Activated CD4-positive, CD25-positive, alpha-beta regulatory T cell treated with anti-CD3 and anti-CD28 coated beads, Interleukin-2, amount 50 U/mL, for 72 hours (primary cell): ENCODE measurements at regions not wholly inside any gene's neighbourhood (a gene's known extent, or its start where the extent isn't known, plus 50 kb on each side); places are given as distances from the start of the nearest gene placed in this dataset.
"Not testable (repeated sequence)": the region's sequence is repeated elsewhere in the genome, so short reads cannot be mapped to it uniquely, and the experiment has no call there.

ENCODE experiments used
- DNase-seq: peaks from one replicate; pipeline ENCODE4 v3.0.0; 2021

DNA sequence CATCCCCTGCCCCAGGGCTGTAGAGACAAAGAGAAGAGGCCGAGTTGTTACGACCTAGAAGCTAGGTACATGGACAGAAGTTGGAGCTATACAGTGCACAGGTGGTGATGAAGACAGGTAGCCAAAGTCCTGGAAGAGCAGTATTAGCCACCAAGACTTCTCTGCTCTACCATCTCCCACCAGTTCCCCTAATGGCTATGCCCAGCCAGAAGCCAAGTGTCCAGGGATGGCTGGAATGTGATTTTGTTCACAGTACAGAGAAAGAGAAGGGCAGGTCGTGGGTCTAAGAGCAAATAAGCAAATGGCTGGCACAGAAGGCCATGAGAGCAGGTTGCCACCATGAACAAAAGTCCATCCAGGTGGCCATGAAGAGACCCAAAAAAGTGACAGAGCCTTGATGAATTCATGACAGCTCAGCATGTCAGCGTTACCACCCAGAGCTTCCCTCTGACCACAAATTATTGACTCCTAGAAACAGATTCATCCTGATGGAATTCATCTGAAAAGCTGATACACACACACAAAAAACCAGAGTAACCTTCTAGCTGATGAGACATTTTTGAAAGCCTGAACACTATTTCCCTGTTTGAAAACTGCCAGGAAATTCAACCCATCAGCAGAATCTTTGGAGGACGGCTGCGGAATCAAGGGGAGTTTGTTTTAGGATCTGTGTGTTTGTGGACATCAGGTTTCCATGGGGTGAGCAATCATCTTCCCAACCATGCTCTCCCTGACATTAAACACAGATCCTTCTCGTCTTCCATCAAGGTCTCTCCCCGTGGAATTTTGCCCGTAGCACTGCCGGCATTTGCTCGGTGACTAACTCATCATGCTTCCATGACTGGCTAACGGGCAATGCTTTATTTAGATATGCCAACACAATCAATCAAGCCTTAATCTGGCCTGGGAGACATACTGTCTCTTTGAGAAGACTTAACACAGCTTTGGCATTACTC is 906.7 kb upstream of the AUTS2 start:
- no peak for DNase-seq

DNA sequence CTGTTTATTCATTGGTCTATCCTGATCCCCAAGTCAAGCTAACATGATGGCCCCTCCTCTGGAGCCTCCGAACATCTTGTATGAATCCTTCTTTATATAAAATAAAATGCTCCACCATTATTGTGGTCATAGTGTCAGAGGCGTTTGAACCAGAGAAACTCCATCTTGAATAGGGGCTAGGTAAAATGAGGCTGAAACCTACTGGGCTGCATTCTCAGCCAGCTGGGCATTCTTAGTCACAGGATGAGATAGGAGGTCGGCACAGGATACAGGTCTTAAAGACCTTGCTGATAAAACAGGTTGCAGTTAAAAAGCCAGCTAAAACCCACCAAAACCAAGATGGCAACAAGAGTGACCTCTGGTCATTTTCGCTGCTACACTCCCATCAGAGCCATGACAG is 905.8 kb upstream of the AUTS2 start:
- no peak for DNase-seq

DNA sequence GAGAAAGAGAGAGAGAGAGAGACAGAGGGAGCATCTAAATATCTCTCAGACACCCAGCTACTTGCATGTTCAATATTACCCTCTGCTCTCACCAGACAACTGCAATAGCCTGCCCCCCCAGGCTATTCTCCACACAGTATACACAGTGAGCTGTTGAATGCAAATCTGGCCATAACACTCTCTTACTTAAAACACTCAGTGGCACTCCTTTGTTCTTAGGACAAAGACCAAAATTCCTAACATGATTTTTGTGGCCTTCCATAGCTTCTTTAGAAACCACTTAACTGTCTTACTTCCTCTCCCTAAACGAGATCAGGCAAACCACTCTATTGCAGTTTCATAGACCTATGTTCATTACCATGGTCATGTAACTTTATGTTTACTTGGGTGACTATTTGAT is 903.6 kb upstream of the AUTS2 start:
- no peak for DNase-seq

DNA sequence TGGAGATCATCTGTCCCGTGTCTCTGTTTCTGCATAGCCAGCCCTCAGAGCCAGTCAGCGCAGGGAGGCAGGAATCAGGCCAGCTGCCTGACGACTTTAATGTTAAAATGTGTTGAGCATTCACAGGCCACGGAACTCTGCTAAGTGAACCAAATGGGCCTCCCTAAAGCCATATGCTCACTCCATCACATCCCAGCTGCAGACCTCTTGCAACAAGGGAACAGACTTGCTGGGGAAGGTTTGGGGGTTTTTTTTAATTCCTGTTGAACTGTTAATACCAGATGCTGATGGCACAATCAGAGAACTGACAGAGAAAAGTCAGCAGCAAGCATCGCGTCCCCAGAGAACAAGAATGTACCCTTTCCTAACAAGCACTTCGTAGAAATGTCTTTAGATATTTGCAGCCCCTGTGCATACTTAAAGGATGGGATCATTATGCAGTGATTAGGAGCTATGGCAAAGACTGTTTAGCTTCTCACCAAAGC is 900.4 kb upstream of the AUTS2 start:
- no peak for DNase-seq

DNA sequence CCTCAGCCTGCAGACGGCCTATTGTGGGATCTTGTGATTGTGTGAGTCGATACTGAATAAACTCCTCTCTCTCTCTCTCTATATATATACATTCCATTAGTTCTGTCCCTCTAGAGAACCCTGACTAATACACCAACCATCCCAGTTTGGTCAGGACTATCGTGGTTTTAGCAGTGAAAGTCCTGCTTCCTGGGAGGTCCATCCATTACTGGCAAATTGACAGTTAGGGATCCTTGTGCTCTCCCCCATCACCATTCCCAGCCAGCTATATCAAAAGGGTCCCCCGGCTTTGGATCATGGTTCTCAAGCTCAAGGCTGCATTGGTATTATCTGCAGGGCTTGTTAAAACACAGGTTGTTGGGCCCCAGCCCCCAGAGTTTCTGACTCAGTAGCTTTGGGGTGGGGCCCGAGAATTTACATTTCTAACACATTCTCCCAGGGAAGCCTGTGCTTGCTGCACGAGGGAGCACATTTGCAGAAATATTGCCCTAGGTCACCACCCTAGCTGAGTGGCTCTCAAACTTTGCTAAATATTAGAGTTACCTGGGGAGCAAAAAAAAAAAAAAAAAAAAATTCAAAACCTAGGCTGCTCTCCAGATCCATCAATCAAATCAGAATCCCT is 899.1 kb upstream of the AUTS2 start:
- no peak for DNase-seq

DNA sequence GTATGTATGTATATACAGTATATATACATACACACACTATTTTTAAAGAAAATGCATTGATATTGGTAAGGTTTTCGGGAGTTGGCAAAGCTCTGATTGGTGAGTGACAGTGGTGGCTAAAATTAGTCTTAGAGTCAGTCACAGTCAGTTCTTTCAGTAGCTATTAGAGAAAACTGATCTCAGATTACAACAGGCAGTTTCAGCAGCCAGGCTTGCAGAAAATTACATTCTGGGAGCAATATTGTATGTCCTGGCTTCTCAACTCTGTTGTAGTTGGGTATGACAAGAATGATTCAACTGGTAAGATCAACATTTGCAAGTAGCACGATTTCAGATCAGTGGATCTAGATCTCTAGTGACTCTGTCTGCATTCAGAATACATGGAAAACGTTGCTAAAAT is 897.9 kb upstream of the AUTS2 start:
- no peak for DNase-seq

DNA sequence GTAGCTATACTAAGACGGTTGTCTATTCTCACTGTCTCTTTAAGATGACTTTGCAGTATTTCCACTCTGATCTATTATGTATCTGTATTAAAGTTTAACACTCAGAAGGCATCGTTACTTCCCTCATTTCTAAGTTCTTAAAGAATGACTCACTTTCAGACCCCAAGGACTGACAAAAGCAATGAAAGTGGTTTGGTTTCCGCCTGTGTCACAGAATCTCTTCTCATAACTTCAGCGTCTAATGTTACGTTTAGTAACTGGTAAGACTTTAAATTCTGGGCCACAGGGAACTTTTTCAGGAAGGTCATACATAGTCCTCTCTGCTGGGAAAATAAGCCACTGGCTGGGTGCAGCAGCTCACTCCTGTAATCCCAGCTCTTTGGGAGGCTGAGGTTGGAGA is 892.0 kb upstream of the AUTS2 start:
- no peak for DNase-seq

DNA sequence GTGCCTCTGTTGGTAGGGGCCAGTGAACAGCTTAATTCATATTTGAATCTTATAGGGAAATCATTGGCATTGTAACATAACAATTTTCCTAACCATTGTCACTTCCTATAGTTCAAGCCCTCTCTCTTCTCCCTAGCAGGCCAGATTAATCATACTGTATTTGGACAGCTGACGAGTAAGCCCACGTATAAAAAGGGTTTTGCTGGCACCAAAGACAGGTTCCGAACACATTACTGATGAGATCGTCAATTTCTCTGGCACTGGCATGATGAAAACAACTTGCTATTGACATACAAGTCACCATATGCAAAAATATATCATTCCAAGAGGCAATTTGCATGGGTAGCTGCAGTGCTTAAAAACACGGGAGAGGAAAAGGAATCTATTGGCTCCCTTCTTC is 891.1 kb upstream of the AUTS2 start:
- no peak for DNase-seq

DNA sequence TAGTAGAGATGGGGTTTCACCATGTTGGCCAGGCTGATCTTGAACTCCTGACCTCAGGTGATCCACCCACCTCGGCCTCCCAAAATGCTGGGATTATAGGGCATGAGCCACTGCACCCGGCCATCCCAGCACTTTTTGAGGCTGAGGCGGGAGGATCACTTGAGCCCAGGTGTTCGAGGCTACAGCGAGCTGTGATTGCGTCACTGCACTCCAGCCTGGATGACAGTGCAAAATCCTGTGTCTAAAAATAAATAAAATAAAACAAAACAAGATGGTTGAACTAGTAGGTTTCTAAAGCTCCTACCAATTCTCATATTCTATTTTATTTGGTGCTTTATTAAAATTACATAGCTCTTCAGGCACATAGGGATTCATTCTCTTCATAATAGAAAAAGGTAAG is 890.3 kb upstream of the AUTS2 start:
- no peak for DNase-seq

DNA sequence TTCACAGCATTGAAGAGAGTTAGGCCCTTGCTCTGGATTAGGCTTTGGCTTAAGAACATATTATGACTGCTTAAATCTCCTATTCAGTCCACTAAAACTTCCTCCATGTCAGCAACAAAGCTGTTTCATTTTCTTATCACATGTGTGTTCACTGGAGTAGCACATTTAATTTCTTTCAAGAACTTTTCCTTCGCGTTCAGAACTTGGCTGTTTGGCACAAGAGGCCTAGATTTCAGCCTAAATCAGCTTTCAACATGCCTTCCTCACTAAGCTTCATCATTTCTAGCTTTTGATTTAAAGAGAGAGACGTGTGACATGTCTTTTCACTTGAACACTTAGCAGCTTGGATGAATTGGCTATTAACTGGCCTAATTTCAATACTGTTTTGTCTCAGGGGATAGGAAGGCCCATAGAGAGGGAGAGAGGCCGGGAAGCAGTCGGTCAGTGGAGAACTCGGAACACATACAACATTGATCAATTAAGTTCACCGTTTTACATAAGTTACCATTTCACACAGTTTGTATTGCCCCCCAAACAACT is 885.2 kb upstream of the AUTS2 start:
- DNase-seq: no peak

DNA sequence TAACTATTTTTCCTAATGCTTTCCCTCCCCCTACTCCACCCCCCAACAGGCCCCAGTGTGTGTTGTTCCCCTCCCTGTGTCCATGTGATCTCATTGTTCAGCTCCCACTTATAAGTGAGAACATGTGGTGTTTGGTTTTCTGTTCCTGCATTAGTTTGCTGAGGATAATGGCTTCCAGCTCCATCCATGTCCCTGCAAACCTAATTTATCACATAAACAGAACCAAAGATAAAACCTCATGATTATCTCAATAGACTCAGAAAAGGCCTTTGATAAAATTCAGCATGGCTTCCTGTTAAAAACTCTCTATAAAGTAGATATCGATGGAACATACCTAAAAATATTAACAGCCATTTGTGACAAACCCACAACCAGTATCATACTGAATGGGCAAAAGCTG is 884.1 kb upstream of the AUTS2 start:
- not testable (repeated sequence) for DNase-seq

DNA sequence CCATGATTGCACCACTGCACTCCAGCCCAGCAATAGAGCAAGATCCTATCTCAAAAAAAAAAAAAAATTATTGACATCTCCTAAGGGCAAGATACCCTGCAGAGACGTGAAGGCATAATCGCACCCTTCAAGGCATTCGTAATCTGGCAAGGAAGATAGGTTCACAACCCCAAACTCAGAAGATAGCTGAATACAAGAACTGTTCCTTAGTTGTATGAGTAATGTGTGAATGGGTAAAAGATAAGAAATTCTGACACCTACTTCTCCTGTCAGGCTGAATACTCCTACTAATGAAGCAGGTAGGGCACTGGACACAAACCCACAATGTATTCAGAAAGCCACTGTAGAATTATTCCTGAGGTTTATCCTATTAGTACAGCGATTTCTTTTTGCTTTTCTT is 882.4 kb upstream of the AUTS2 start:
- DNase-seq: no peak

DNA sequence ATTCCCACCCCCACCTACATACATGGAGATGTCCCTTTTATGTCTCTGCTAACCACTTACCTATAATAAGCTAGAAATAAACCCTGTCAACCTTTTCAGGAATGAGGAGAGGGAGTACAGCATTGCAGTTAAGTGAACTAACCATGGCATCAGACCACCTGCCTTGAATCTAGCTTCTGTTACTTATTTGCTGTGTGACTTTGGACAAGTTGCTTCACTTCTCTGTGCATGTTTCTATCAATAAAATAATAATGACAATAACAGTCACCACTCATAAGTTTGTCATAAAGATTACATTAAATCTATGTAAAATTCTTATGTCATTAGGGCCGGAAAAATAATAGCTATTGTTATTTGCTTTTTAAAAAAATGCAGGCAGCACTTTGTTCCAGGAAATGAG is 881.1 kb upstream of the AUTS2 start:
- DNase-seq: no peak

DNA sequence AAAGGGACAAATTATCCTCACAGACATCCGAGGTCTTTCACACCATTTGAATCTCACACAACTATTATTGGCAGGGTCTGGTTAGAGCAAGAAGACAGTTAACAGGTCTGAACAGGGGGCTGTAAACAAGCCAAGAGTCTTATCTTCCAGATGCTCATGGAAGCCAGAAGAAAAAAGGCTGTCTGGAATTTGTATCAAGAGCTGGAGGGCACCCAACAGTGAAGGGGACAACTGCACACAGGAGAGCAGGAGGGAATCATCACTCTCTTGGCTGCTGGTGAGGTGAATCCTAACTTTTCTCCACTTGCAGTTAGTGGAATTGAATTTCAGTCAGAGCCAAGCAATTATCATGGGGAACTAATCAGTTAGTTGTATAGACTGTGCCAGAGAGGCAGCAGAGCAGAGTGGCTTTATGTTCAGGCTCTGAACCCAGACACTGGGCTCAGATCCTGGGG is 880.2 kb upstream of the AUTS2 start:
- DNase-seq: no peak

DNA sequence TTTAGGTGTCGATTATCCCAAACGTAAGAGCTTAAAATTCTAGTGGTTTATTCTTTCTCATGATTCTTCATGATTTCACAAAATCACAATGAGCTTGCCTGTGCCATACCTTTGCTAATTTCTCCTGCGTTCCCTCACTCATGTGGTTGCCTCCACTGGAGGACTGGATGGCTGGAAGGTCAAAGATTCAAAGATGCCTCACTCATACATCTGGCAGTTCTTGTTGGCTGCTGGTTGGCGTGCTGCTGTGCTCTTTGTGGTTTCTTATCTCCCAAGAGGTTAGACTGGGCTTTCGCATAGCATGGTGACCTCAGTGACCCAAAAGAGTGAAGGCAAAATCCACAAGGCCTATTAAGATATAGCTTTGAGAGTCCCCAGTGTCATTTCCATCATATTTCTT is 877.6 kb upstream of the AUTS2 start:
- DNase-seq: no peak

DNA sequence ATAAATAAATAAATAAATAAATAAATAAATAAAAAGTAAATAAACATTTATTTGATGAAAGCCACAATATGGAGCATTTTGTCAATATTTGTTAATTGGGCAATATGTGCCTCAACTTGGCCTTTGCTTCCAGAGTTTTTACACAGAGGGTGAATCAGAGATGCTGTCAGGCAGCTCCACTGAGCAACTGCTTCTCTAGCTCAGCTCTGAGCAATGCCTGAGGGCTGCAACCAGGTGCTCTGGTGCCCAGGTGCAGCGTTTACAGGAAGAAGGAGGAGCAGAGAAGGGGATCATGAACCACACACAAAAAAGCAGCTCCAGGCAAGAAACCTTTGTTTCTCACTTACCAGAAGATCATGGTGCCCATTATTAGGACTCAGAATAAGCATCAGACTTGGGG is 876.2 kb upstream of the AUTS2 start:
- DNase-seq: no peak

DNA sequence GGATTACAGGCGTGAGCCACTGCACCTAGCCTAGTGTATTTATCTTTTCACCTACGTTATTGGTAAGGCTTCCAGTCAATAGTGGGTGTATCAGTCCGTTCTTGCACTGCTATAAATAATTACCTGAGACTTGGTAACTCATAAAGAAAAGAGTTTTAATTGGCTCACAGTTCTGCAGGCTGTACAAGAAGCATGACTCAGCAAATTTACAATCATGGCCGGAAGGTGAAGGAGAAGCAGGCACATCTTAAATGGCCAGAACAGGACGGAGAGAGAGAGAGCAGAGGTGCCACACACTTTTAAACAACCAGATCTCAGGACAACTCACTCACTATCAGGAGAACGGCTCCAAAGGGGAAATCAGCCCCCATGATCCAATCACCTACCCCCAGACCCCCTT is 873.3 kb upstream of the AUTS2 start:
- DNase-seq: no peak

DNA sequence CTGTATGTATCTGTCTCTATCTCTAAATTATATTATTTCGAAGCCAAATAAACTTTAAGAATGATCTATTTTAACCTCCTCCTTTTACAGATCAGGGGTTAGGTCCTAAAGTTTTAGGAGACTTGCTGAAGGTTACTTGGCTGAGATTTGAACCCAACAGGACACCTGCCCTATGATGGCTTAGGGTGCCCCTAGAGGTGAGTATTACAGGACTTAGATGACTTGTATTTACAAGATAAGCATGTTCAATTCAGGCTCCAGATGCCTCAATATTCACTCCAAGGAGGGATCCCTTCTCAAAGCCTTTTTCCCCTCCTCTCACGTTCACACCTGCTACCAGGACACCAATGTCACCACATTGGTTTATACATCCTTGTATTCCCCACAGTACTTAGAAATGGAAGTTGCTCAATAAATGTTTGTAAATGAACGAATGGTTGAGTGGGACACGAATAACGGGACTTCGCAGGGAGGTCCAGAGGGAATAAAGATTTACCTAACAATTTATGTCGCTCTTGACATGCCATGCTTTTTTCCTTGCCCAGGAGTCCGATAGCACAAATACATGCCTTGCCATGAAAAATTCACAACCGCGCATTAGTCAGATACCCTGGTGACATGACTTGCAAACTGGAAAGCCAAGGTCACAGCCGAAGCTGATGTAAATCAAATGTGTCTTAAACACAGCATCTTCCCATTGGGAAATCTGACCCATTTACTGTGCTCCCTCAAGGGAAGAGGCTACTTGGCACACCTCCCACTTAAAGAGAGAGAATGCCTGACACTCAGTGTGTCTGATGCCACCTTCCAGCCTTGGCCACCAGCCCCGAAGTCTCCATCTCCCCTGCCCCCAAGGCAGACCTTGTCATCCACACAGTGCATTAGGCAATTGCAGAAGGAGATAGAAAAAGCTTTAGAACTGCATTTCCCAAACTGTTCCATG is 872.2 kb upstream of the AUTS2 start:
- no peak for DNase-seq

DNA sequence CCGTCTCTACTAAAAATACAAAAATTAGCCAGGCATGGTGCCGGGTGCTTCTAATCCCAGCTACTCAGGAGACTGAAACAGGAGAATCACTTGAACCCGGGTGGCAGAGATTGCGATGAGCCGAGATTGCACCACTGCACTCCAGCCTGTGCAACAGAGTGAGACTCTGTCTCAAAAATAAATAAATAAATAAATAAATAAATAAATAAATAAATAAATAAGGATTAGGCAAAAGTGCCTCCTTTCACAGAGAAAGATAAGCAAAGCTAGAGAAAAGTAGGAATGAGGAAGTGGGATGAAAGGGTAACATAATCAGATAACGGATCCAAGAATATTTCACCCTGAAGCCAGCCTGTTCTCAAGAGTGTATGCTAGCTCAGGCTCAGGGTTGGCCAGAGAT is 869.6 kb upstream of the AUTS2 start:
- DNase-seq: not testable (repeated sequence)

DNA sequence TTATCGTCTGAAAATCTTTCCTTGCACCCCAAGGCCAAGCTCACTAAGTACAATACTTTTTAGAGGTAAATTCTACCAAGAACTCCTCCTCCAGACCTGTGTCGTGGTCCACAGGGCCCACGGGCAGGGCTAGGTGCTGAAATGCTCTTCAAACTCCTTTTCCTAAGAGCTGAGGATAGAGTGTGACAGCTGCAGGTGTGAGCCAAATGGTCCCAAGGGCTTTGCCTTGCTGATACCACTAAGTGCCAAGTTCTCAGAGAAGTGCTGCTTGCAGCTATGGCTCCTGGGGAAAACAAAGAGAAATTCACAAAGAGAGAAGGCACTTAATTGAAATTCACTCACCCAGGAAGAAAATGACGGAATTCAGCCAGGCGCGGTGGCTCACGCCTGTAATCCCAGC is 868.9 kb upstream of the AUTS2 start:
- no peak for DNase-seq

DNA sequence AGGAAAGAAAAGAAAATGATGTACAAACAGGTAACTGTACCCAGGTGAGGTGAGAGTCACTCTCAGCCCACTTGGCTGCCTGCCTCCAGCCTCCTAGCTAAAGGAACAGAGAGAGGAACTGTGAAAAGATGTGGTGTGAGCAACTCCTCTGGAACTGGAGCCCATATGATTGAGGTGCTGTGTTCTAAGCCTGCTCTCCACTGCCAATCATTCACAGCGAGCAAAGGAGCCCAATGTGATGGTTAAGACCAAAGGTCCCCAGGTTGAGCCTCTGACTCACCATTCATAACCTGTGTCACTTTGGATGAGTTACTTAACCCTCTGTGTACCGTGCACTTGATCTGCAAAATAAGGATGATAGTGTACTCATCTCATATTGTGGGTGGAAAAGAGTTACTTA is 868.1 kb upstream of the AUTS2 start:
- DNase-seq: no peak

DNA sequence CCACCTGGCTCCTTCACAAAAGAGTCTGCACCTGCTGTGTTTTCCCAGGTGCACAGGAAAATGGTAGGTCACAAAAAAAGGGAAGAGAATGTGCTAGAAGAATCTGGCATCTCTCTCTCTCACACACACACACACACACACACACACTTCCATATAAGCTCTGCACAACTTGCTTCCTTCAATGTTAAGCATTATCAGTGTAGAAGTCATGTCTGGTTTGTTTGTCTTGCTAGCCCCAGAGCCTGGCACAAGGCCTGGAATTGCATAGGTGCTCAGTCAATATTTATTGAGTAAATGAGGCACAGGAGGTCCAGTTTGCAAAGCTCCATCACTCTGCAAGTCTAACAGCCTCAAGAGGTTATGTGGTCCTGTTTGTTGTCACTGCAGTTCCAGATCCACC is 867.3 kb upstream of the AUTS2 start:
- no peak for DNase-seq
